GM23248 (cell line): ENCODE measurements at regions not wholly inside any gene's neighbourhood (a gene's known extent, or its start where the extent isn't known, plus 50 kb on each side); places are given as distances from the start of the nearest gene placed in this dataset.

Experiments used
- EZH2 ChIP-seq: fragments of 200-600 bp; sonication (generic); IDR thresholded peaks from 2 replicates; pipeline ENCODE4 v1.6.1; 2018; ENCODE audit warnings: antibody characterized with exemption, mild to moderate bottlenecking; ENCODE audit not compliant: insufficient read depth, poor library complexity, severe bottlenecking
- EZH2phosphoT487 ChIP-seq: fragments of 200-600 bp; sonication (generic); IDR thresholded peaks from 2 replicates; pipeline ENCODE4 v1.6.1; 2018; ENCODE audit warnings: antibody characterized with exemption, moderate library complexity, mild to moderate bottlenecking, low read depth; ENCODE audit not compliant: insufficient read depth

- TF ChIP-seq EZH2phosphoT487, result no peak
- TF ChIP-seq EZH2, result no peak
These were observed 133.6 kb upstream of the C1QTNF7 start for GRCh38 chr4:15294202-15294601.
